ENCODE measurements at regions not wholly inside any gene's neighbourhood (a gene's known extent, or its start where the extent isn't known, plus 50 kb on each side); places are given as distances from the start of the nearest gene placed in this dataset.
A peak's percentile ranks its signal among the peaks of the same experiment; 100 is the strongest.
"Not testable (repeated sequence)": the region's sequence is repeated elsewhere in the genome, so short reads cannot be mapped to it uniquely, and the experiment has no call there.

DNA sequence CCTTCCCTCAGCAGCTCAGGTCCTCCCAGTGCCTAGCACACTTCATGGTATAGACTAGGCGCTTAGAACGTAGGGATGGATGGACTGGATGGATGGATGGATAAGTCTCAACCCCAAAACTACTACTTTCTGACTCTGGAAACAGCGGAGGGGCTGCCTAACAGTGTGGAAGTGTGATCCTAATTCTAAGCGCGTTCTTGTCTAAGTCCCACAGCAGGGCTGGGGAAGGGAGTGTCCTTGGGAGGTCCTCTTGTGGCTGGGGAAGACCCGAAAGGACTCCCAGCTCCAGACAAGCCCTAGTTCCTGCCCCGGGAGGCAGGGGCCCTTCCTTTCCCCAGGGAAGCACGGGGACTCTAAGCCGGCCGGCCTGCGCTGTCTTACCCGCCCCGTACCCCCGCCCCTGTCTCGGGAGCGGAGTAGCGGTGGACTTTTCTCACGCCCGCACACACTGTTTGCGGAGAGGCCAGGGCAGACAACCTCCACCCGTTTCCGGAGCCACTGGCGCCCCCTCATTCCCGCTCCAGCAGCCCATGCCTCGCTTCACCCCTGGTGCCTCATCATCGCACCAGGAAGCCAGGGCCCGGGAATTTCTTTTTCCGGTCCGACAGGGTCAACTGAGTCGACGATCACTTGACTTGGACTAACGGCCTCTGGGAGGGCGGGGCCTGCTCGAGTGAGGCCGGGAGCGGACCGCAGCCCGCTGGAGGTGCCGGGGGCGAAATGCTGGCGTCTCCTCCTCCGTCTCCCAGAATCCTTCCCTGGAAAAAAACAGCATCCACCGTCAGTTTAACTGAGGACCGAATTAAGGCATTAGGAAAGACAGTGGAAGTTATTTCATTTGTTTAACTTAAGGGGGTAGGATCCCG is 133.3 kb downstream of the TBC1D2B start:
- DNase-seq, result no peak

DNA sequence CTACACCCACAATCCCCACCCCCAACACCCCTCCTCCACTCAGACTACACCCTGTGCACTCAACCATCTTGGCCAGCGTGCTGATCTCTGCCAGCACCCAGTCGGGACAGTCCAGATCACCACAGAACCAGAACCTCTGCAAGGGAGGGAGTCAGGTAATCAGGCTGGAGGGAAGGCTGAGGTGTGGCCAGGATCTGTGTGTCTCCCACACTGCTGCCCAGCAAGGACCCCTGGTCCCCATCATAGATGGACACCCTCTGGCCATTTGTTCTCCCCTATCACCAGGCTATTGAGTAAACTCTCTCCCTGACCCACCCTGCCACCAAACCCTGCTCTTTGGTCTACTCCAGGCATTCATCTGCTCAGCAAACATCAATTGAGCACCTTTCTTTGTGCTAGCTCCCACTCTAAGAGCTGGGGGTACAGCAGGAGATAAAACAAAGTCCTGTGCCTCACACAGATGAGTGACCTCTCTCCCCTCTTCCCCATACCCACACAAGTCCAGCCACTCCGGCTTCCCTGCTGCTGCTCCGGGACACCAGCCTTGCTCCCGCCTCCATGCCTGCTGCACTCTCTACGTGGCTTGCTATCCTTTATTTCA is 134.8 kb downstream of the TBC1D2B start:
- no peak for DNase-seq

DNA sequence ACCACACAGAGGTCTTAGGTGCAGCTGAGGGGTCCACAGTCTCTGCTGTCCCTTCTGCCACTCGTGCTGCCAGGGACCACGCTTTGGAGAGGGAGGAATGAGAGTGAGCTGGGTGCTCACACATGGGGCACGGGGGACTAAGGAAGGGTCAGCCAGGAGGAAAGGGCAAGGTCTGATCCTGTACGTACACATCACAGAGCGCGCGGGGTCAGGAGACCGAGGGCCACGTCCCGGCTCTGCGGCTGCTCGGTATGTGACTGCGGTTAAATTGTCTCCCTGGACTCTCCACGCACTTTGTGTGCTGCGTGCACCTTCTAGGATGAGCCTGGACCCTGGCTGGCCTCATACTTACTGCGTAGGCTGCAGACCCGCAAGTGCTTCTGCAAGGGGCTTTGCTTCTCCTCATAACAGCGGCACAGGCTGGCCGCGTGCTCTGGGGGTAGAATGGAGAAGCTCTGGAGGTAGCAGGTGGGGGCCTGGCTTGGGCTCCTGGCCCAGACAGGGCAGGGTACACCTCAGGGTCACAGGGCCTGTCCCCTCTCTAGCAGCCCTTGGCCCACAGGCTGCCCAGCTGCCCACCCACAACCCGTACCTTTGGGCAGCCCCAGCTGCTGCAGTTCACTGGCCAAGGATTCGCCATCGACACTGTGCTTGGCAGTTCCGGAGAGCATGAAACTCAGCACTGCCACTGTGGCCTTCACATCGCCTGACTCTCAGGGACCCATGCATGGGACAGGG is 136.3 kb downstream of the TBC1D2B start:
- not testable (repeated sequence) for DNase-seq

DNA sequence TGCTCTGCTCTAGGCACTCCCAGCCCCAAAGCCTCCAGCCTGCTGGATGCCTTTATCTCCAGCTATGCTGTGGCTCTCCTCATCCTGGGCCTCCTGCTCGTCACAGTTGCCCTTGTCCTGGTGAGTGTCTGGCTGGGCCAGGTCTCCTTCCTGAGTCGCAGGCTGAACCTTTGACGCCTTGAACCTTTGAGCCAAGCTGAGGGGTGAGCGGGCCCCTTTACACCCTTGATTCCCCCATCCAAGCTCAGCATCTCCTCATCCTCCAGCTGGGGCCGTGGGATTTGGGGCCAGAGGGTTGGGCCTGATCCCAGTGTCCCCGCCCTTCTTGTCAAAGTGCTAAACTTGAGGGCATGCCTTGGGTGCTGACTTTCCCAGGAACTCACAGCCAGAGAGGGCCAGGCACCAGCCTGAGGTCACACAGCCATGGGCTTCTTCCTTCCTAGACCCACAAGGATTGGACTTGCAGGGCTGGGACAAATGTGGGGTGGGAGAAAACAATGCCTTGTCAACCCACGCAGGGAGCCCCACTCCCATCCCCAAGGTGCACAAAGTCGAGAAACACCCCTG is 137.0 kb downstream of the TBC1D2B start:
- no peak for DNase-seq

DNA sequence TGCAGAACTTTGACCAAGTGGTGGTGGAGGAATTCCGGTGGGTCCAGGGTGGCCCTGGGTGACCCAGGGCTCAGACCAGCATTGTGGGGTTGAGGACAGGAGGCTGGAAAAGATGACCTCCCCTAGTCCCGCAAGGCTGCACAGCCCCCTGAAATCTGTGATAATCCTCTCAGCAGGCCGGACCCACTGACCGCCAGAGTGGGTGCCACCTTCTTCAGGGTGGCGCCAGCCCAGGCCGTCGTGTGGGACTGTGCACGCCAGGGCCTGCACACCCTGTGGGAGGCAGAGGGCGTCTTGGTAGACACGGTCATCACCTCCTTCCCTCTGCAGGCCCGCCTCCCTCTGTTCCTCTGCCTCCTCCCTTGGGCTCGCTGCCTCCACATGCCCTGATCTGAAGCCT is 137.7 kb downstream of the TBC1D2B start:
- DNase-seq, result no peak

DNA sequence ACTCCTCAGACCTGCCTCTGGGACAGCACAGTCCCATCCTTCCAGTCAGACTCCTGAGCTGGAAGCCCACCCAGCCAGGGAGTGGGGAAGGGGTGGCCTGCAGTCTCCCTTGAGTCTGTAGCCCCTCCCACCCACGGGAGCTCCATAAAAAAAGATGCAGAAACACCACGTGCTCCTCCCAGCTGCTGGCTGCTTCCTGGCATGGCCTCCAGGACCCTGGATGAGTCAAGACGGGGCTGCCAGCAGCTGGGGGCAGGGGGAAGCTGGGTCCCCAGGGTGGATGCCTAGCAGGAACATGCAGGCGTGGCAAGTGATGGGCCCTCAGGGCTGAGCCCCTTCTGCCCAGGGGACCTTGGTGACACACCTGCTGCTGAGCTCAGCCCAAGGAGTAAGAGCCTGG is 138.5 kb downstream of the TBC1D2B start:
- not testable (repeated sequence) for DNase-seq

DNA sequence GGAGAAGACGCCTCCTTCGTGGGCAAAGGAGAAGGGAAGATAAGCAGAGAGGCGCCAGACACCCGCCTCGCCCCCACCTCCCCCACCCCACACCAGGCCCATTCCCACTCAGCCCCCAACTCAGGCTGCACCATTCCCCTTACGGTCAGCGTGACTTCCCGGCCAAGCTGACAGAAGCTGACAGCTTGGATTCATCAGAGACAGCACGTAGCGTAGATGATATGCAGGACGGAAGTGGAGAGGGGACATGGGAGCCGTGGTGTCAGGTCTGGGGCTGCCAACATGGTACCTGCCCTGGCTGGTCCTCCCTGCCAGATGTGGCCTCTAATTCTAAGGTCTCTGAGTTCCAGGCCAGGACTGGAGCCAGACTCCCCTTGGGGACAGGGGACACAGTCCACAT is 139.0 kb downstream of the TBC1D2B start:
- not testable (repeated sequence) for DNase-seq

DNA sequence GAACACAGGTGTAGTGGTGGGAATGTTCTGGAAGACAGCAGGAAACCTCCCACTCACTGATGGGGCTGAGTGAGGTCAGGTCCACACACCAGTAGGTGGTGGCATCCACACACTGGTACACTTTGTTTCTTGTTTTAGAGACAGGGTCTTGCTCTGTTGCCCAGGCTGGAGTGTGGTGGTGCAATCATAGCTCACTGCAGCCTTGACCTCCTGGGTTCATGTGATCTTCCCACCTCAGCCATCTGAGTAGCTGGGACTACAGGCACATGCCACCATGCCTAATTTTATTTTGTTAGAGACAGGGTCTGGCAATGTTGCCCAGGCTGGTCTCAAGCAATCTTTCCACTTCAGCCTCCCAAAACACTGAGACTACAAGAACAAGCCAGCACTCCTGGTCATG is 140.9 kb downstream of the TBC1D2B start:
- DNase-seq, result not testable (repeated sequence)

DNA sequence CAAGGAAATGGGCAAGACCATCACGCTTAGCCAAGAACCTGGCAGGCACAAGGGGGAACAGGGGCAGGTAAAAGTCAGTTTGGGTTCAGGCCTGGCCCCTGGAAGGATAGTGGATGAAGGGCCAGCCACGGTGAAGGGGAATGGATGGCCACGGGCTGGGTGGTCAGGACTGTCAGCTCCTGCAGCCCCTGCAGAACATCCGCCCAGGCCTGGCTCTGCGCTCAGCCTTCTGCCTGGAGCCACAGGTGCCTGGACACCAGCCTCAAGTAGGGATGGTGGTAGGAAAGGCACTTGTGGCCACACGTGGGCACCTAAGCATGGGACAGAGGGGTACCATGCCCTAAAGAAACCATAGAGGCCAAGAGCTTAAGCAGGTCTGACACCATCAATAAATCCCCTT is 143.0 kb downstream of the TBC1D2B start:
- DNase-seq, result not testable (repeated sequence)

DNA sequence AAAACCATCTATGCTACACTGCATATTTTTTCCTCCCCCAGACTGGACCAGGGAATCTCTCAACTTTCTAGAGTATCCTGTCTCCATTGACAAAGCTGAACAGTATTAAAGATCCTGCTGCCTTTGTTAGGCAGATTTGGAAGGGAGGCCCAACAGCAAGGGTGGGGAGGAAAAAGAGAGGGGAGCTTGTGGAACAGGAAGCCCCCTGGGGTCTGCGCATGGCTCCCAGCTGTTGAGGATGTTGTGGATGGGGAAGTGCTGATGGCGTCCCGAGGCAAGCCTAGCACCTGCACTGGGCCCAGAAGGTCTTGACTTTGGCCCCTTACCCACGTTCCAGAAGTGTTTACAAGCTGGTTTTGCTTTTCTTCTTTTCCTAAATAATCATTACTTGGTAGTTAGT is 146.6 kb downstream of the TBC1D2B start:
- not testable (repeated sequence) for DNase-seq

DNA sequence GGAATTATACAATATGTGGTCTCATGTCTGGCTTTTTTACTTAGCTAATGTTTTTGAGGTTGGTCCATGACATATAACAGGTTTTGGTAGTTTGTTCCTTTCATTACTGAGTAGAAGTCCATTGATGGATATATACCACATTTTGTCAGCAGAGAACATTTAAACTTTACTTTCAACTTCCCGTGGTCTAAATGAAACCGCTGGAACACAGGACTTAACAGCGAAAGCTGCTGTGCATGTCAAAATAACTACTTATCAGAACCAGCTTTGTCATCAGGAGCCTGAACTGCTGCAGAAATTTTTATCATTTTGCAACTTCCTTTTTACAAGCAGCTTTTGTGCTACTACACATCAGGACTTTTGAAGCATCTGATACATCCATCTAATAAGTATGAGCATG is 147.0 kb downstream of the TBC1D2B start:
- DNase-seq, result not testable (repeated sequence)

DNA sequence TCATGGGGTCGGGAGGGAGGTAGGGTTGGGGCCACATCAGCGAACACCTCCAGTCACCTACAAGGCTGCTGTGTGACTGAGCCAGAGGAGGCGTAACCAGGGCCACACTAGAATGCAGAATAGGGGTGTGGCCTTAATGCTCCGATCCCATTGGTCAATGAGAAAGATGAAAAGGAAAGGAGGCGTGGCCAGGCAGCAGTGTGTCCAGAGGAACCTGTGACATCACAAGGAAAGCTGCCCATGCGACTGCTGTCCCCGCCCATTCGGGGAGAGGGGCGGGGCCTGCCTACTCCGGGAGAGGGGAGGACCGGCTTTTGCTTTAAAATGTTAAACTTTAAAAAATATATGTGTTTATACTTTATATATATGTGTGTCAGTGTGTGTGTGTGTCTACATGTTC is 150.7 kb downstream of the TBC1D2B start:
- not testable (repeated sequence) for DNase-seq

DNA sequence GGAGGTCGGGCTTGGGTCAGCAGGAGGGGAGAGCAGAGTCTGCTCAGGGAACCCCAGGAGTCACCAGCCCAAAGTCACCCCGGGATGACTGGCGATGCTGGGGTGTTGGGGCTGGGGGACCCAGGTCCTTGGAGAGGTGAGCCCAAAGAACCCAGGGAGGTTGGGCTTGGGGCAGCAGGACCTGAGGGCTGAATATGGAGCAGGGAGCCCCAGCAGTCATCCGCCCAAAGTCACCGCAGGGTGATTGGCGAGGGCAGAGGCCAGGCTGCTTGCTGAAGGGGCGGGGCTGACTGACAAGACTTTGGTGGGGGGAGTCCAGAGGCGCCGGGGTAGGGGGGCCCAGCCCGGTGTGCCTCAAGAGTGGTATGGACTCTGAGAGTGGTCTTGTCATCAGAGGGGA is 151.2 kb downstream of the TBC1D2B start:
- DNase-seq, result not testable (repeated sequence)

DNA sequence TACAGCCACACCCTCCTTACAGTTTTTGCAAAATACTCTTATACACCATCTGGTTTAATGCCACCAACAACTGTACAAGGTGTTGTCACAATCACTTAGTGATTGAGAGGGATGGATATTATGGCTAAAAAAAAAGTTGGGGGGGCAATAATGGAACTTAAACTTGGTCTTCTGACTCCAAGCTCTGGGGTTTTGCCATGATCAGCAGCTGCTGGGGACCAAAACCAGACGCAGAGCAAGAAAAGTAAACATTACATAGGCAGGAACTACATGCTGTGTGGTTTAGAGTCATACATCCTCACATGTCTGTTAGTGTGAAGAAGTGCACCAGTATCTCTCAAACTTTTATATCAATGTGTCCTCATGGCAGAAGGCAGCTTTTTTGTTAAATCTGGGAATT is 152.4 kb downstream of the TBC1D2B start:
- DNase-seq, result not testable (repeated sequence)

DNA sequence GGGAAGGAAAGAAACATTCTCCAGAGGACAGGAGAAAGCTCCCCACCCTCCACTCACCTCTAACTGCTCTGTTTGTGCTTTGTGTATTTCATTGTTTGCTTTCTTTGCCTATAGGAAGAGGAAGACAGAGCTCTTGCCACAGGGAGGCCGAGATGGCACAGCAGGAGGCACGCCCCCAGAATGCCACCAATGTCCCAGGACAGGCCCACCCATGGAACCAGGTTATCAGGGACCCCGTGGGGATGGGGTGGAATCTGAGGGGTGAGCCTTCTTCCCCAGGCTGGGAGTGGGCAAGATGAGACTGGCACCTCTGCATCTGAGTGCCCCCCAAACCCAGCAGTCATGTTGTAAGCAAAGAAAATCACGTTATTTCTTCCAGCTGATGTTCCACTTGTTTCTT is 155.8 kb downstream of the TBC1D2B start:
- DNase-seq, result no peak

DNA sequence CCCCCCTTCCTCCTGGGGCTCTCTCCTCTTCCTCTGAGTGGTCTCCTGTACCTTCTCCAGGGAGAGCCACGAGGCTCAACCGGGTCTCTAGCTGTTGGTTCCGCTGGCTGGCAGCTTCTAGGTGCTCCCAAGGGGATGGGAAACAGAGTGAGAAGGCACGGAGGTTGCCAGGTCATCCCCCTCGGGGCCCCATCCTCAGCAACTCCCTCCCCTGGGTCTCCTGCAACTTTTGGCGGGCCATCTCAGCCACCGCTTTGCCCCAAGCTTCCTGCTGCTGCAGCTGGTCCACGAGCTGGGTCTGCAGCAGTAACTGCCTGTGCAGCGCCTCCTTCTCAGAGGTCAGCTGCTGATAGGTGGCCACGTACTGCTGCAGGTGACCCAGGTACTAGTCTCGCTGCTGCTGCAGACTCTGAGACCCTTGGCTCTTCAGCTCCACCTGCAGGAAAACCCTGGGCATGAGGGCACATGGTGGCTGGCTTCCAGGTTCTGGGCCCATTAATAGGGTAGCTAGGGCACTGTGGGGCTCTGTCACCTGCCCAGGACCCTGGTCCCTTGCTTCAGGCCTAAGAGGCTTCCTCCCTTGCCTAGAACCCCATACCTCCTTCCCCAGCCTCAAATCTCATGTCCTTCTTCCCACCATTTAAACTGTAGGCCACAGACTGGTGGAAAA is 160.4 kb downstream of the TBC1D2B start:
- DNase-seq, result not testable (repeated sequence)

DNA sequence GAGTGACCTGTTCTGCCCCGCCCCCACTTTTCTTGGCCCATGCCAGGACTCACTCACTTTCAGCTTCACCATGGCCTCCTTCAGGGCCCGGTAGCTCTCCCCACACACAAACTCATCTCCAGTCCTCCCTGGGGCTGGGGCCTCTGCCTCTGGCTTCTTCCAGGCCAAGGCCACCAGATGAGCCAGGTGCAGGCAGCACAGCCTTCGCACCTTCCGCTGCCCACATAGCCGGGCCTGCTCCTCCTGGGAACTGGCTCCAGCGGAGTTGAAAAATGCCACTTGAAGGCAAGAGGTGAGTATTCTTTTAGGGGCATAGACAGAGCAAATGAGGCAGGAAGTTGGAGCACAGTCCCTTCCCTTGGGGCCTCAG is 161.6 kb downstream of the TBC1D2B start:
- not testable (repeated sequence) for DNase-seq

DNA sequence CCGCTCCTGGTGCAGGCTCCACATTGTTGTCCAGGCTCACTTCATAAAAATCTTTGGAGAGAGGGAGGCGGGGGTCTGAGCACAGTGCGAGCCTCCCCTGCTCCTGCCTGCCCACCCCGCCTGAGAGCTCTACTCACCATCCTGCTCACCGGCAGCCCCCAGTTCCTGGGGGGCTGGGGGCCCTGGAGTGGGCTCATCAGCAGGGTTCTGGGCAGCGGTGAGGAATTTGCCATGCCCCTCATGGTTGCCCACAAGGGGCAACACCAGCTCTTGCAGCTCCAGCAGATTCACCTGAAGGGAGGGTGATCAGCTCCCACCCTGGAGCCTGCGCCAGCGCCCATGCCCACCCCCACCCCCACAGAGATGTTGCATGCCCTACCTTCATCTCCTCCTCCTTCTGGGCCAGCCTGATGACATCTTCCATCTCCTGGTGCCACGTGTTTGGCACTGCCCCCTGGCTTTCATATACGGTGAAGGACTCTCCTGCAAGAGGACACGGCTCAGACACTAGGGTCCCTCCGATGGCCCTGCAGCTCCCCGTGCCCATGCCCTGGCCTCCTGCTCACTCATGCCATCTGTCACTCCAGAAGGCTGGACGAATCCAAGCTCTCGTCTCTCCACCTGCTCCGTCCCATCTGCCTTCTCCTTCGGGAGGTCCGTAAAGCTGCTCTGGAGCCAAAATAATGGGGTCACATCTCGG is 162.1 kb downstream of the TBC1D2B start:
- DNase-seq, result no peak

DNA sequence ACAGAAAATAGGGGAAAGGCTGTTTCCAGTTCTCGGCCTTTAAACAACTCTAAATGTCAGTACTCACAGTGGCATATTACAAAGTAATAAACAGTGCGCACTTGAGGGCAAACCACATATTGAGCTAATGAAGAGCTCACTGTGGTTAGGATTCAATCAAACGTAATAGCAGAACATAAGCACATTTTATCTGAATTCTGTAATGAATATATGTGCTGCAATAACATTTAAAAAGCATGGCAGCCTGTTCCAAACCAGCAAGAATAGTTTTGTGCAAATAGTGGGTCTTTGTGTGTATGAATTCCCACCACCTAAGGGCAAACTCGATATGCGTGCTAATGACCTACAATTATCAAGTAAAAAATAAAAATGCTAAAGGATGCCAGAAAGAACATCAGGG is 163.0 kb downstream of the TBC1D2B start:
- DNase-seq, result not testable (repeated sequence)

DNA sequence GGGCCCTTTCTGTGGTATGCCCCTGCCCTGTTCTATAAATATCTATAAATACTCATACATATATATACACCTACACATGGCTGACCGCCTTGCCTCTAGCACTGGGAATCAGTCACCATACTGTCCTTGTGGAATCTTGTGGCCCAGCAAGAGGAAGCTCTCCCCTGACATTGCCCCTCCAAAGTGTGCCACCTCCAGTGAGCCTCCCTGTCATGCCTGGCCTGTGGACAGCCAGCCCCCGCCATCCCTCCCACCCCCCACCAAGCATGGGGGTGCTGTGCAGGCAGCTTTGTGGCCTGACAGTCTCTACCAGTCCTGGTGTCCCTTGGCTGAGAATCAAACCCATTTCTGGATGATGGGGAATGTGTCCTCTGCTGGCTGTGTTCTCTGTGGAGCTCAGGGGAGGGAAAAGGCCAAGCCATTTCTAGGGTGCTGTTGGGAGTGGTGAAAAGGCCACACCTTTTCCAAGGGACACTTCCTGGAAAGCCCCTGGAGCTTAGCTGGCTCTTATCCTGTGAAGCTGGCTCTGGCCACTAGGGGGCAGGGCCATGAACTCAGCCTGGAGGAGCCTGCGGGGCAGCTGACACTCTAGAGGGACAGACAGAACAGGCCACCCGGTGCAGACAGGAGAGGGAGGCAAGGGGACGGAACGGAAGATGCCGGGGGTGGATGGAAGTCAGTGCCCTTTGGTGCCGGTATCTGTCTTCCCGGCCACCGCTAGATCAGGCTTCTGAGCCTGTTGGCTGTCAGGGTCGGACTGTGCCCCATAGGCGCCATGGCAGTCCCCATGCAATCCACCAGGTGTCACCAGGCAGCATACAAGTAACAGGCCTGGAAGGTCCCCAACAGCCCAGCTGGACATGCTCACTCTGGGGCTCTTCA is 167.2 kb downstream of the TBC1D2B start:
- DNase-seq, result peak; percentile 39
